T-helper 1 cell (primary cell): ENCODE measurements at regions not wholly inside any gene's neighbourhood (a gene's known extent, or its start where the extent isn't known, plus 50 kb on each side); places are given as distances from the start of the nearest gene placed in this dataset.
"Not testable (repeated sequence)": the region's sequence is repeated elsewhere in the genome, so short reads cannot be mapped to it uniquely, and the experiment has no call there.

ENCODE experiments used
- DNase-seq, 5 donors: peaks; one replicate each; pipeline ENCODE4 v3.0.0-alpha.2; 2012 to 2020

DNA sequence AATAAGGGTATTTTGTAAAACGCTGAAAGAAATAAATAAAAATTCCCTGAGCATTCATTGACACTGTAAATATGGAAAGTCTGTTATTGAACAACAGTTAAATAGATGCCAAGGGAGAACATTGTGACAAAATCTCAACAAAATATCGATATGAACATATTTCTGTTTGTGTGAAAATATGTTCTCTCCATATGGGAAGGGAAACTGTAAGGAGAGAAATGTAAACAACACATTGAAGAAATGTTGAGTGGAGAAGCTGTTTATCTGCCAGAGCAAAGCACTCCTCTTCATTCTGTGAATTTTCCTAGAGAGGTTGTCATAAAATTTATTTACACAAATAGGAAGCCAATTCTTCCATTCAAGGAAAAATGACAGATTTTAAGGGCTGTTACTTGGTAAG, 57.1 kb upstream of the EOMES start:
- no peak for DNase-seq

DNA sequence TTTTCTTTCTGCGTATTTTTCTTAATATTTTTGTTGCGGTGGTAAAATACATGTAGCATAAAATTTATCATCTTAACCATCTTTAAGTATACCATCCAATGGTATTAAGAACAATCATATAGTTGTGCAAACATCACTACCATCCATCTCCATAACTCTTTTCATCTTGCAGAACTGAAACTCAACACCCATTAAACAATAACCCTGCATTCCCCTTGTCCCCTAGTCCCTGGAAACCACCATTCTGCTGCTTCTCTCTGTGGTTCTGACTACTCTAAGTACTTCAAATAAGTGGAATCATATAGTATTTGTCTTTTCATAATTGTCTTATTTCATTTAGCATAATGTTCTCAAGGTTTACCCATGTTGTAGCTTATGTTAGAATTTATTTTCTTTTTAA, 67.3 kb upstream of the EOMES start:
- DNase-seq, result no peak

DNA sequence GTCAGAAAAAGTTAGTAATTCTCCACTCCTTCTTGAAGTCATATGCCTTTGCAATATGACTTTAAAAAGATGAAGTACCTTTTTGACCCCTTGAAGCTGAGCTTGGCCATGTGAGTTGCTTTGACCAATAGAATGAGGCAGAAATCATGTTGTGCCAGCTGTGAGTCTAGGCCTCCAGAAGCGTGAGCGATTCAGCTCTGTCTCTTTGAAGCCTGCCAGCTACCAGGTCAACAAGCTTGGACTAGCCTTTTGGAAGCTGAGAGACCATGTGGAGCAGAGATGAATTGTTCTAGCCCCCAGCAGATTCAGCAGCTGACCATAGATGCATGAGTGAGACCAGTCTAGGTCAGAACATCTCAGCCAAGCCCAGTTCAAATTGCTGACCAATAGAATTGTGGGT, 69.8 kb upstream of the EOMES start:
- DNase-seq, result no peak

DNA sequence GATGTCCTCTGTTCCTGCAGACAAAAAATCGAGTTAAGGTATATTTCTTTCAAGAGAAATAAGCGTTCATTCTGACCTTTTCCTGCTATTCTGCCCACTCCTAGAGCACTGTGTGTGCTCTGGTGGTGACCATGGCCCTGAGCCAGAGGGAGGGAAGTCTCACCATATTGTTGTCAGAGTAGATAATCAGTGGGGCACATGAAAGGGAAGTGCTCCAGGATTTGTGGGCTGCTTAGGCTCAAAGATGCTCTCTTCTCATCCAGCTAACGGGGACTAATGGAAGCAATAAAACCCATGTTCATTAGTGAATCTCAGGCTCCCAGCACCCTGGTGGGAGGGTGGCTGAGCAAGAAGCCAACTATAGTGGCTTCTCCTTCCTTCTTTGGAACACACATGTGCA, 70.7 kb upstream of the EOMES start:
- DNase-seq, result no peak

DNA sequence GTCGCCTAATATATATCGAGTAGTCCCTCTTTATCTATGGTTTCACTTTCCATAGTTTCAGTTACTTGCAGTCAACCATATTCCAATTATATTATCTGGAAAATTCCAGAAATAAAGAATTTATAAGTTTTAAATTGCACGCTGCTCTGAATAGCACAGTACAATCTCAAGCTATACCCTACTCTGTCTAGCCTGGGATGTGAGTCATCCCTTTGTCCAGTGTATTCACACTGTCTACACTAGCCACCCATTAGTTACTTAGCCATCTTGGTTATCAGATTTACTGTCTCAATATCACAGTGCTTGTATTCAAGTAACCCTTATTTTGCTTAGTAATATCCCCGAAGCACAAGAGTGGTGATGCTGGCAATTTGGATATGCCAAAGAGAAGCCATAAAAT, 72.1 kb upstream of the EOMES start:
- DNase-seq, result no peak

DNA sequence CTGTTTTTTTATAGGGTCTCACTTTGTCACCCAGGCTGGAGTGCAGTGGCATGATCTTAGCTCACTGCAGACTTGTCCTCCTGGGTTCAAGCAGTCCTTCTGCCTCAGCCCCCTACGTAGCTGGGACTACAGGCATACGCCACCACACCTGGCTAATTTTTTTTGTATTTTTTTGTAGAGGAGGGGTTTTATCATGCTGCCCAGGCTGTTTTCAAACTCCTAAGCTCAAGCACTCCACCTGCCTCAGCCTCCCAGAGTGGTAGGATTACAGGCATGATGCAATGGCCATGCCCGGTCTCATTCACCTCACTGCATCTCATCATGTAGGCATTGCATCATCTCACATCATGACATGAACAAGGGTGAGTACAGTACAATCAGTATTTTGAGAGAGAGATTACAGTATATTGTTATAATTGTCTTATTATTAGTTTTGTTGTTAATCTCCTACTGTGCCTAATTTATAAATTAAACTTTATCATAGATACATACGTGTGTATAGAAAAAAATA, 74.3 kb upstream of the EOMES start:
- DNase-seq, result no peak

DNA sequence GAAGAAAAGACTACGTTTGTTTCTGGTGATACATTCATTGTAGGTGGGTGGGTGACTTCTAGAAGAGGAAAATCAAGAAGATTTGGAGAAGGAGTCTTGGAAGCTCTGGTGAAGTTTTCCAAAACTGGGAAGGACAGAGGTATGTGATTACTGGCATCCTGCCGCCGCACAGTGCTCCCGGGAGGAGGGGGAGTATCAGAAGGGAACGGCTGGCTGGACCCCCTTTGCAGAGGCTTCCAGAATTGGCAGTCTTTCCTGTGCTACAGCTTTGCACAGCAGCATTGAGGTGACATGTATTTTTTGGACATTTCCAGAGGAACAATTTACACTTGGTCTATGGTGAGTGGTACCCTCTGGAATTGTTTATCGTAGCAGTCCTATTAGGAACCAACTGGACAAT, 75.7 kb upstream of the EOMES start:
- no peak for DNase-seq

DNA sequence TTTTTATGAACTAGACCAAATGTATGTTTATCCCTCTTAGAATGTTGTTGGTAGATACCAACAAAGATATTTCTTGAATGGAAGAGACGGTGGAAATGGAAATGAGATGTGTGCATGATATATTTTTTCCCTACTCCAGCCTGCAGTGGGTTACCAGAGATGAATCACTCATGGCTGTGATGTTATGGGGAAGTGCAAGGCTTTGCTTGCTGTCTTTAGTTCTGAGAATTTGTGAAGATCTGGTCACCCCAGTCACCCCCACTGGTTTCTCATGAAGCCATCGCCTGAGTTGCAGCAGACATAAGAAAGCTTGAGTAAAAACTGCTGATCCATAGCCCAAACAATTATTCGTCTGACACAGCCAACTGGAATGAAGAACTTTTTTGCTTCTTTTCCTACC, 78.1 kb upstream of the EOMES start:
- DNase-seq, result no peak

DNA sequence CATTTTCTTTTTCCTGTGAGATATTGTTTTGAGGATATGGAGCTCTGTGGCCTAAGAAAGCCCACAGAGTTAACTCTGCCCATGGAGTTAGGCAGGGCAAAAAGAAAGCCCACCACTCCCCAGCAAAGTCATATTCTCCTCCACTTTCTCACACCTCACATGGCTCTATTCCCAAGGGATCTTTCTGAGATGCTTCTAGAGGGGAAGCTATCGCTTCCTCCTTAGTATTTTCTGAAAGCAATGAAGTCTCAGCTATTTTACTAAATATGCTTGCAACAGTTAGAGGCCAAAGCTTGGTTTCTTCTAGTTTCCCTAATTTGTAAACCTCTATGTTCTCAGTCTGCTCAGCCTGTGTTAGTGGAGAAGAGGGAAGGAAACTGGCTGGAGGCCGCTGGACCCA, 80.3 kb upstream of the EOMES start:
- no peak for DNase-seq

DNA sequence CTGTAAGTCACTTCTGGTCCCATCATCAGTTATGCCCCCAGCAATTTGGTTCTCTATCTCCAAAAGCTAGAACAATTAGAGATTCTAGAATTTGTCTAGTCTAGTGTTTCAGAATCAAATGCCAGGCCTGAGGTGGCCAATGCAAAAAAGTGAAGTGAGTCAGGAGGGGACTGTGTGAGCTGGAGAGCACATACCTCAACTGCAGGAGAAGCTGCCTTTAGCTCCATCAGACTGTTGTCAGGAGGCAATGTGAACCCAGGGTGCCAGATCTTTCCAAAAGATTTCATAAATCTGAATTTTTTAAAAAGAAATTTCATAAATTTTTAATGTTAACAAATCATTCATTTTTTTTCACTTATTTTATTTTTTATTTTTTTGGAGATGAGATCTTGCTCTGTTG, 80.7 kb upstream of the EOMES start:
- DNase-seq, result no peak

DNA sequence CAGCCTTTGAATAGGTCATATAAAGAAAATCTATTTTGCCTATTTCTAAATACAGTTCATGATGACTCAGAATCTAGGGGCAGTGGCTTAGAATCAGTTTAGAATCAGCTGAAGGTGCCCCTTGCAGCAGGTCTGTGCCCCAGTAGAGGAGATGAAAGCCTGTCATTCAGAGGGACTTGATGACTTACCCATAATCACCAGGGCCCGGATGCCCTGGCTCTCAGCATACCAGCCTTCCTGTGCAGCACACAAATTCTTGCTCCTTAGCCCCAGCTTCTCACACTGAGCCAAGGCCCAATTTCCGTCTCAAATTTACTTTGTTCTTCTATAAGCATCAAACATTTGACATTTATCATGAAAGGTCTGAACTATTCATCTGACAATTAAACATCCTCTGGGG, 83.2 kb upstream of the EOMES start:
- DNase-seq, result no peak

DNA sequence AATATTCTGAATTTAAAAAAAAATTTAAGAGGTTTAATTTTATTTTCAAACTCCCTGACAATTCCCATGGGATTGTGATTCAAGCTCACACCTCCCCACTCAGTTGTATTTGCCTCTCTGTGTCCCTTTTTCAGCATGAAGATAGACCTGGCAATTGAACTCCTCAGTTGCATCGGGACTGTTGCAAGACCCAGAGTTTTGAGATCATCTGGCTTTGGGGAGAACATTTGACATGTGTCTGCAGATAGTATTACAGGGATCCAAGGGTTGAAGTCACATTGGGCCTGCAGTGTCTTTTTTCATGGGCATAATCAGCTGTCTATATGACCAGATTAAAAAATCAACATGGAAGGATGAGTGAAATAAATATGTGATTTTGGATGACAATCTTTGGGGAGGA, 91.1 kb upstream of the EOMES start:
- no peak for DNase-seq

DNA sequence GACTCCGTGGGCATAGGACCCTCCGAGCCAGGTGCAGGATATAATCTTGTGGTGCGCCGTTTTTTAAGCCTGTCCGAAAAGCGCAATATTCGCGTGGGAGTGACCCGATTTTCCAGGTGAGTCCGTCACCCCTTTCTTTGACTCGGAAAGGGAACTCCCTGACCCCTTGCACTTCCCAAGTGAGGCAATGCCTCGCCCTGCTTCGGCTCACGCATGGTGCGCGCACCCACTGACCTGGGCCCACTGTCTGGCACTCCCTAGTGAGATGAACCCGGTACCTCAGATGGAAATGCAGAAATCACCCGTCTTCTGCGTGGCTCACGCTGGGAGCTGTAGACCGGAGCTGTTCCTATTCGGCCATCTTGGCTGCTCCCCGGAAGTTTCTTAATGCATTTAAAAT, 99.5 kb upstream of the EOMES start:
- not testable (repeated sequence) for DNase-seq

DNA sequence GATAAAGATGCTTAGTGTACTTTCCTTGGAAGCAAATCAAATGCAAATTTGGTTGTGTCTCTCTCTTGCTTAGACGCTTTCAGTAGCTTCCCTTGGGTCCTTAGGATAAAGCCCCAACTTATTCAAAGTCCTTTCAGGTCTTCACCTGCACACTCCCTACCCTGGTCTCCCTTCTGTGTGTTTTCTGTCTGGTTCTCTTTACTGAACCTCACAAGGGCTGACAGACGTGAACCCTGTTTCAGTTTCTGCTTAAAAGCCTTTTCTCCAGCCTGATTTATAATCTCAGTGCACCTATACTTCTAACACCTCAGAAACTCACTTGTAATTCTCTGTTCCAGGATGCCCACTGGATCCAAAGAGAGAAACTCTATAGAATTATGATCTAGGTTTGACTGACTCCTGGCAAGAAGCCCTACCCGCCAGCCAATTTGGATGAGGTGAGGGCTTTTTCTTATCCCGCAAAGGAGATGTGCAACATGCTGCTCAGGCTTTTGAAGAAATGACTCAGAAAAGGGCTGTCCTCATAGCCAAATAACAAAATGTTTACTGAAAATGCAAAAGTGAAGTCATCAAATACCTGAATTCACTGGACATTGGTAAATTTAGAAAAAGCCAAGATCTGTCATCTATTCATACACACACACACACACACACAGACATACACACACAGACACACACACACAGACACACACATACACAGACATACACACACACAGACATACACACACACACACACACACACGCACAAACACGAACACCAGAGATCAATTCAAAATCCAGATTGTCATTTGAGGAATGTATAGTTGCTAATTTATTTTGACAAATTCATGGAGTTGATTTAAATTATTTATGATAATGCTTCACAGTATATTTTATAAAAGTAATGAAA, 102.4 kb upstream of the EOMES start:
- no peak for DNase-seq

DNA sequence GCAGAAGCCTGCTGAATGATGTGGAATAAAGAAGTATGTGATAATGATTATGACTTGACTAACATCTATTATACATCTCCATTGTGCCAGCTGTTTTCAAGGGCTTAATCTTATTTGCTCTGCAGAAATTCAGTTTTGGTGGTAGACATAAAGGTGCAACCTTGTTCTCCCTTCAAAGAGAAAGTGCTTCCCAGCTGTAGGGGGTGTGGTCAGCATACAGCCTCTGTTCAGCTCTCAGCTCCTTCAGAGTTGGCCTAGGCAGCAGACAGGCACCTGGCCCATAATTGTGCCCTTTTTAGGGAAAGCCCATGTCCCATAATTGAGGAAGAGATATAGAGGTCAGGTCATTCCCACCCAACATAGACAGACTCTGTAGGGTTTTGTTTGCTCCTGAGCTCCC, 104.3 kb upstream of the EOMES start:
- no peak for DNase-seq

DNA sequence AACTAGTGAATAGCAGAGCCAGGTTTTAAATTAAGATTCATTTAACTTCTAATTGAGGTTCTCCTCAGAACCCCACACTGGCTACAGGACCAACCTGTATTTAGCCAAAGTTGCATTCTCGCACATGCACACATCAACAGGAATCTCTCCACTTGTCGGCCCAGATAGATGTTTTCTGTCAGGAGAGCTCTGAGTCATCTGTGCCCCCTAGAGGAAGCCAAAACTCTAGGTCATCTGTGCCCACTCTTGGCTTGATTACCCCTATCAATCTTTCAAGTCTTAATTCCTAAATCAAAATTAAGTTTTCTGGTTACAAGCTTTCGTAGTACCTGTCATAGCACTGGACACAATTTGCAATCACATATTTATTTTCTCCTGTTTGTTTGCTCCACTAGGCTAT, 104.9 kb upstream of the EOMES start:
- no peak for DNase-seq

DNA sequence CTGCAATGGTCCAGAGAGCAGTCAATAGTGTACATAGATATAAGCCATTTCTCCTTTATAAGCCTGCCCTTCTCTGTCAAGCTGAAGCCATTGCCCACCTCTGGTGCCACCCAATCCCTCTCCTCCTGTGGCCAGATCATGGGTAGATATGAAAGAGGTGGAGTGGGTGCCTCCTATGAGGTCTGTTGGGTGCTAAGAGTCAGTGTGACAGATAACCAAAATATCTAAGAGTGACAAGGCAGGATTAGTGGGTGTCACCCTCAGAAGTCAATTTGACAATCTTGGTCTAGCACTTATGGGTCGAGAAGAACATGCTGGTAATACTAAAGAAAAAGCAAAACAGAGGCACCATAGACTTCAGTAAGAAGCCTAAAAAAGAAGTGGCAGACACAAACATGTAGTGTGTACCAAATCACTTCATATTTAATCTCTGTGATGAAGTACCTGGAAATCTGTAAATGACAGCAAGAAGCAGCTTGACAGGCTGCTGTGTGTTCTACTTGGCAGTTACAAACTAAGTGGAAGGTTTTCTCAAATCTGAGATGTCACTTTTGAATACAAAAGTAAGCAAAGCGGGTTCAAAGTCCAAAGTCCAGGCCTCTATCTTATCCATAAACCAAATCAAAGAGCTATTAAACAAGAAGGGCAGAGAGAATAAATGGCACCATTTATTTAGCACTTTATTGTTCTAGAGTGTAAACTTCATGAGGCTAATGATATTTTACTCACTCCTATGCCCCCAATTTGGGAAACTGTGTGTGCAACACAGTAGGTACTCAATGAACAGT, 118.9 kb upstream of the EOMES start:
- no peak for DNase-seq

DNA sequence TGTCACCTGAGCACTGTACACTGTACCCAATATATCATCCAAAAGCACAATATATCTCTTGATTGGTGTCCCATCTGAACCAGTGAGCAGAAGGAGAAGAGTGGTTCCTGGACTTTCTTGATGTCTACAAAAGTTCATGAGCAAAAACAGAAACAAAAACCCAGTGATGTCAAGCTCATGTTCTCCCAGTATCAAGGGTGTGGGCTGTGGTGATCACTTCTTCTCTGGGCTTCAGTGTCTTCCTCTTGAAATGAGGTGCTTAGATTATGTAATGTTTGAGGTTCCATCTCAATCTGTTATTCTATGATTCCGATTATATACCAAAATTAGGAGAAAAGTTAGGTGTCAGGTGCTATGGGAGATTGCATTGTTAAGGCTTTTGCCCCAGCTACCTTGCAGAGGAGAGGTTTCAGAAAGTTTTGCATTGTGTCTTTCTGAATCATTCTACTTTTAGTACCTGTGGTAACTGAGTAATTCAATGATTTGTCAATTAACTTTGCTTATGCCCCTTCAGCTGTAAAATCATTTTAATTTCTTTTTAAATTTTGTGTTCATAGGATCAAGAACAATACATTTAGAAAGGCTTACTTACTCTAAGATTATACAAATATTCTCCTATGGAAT, 122.0 kb upstream of the EOMES start:
- DNase-seq, result no peak

DNA sequence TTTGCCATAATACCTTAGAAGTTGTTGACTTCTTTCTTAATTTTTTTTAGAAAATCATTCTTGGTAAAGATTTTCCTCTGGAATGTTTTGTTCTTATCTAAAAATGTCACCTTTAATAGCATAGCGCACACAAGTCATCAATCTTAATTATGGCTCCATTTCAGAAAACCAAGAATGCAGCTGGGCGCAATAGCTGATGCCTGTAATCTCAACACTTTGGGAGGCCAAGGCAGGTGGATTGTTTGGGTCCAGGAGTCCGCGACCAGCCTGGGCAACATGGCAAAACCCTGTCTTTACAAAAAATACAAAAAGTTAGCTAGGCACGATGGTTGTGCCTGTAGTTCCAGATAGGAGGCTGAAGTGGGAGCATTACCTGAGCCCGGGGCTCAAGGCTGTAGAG, 125.6 kb upstream of the EOMES start:
- no peak for DNase-seq

DNA sequence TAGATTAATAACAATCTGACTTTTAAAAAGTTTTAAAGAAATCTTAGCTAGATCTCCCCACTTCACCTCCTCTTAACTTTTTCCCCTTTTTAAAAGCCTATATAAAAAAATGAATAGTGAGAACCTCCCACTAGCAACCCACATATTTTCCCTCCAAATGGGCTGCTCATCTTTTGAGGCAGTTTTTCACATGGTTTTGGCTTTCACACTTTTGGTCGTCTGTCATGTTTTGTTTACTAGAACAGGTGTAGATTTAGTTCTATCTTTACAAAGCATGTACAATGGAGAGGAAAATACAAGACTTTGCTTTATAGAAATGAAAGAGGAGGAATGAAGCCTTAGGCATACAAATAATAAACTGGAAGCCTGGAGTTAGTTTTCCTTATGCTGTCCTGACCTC, 126.7 kb upstream of the EOMES start:
- no peak for DNase-seq

DNA sequence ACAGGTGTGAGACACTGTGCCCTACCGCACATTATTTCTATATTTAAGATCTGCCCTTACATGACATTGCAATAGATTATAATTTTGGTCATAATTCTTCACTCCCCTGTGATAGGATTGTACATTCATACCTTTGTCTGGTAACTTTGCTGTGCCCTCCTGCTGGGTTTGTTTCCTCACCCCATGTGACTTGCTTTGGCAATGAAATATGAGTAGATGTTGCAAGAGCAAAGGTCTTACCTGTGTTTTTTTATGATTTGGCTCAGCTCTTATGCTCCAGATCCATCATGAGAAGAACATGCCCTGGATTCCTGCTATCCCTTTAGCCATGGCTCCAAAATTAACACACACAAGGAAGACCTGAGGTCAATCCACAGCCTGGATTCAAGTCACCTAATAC, 137.7 kb upstream of the EOMES start:
- no peak for DNase-seq

DNA sequence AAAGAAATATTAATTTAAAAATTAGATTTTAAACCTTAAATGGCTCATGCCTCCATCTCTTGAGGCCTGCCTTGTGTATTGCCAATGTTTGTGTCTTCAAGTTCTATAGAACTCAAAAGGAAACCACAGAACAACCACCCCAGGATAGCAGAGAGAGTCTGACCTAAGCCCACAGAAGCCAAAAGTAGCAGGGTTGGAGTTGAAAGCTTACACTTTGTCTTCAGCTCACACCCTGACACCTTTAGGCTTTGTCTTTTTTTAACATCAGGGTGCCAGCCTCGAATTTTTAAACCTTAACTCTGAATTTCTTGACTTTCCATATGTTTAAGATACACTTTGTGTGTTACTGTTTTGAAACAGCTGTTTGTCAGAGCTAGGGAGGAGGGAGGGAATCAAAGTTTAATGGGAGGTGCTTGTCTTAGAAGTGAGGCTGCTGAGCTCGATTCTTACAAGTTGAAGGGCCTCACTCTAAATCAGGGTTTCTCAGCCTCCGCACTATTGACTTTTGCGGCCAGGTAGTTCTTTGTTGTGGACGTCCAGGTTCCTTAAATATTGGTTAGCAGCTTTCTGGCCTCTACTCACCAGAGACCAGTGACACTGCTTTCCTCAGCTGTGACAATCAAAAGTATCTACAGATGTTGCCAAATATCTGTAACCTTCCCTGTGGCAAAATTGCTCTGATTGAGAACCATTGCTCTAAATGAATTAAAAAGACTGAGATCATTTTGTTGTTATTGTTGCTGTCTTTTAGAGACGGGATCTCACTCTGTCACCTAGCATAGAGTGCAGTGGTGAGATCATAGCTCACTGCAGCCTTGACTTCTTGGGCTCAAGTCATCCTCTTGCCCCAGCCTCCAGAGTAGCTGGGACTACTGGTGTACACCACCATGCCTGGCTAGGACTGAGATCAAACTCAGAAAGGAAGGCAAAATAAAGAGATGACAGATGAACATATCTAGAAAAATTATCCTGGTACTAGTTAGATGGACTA, 139.2 kb upstream of the EOMES start:
- peak in 1 of 5 donors; percentile 20 for DNase-seq
